ENCODE measurements at regions not wholly inside any gene's neighbourhood (a gene's known extent, or its start where the extent isn't known, plus 50 kb on each side); places are given as distances from the start of the nearest gene placed in this dataset.

DNA sequence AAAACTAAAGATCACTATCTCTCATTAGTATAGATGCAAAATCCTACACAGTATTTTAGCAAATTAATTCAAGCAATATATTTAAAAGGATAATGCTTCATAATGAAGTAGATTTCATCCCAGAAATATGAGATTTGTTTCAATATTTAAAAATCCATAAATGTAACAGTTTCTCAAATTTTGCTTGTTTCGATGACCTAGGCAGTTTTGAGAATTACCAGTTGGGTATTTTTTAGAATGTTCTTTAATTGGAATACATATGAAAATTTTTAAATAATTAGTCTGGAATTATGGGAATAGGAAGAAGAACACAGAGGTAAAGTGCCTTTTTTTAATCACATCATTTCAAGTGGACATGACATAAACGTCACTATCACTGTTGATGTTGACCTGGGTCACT lies 192.3 kb downstream of the FBXO8 start:
- TF ChIP-seq, protein P1, sequence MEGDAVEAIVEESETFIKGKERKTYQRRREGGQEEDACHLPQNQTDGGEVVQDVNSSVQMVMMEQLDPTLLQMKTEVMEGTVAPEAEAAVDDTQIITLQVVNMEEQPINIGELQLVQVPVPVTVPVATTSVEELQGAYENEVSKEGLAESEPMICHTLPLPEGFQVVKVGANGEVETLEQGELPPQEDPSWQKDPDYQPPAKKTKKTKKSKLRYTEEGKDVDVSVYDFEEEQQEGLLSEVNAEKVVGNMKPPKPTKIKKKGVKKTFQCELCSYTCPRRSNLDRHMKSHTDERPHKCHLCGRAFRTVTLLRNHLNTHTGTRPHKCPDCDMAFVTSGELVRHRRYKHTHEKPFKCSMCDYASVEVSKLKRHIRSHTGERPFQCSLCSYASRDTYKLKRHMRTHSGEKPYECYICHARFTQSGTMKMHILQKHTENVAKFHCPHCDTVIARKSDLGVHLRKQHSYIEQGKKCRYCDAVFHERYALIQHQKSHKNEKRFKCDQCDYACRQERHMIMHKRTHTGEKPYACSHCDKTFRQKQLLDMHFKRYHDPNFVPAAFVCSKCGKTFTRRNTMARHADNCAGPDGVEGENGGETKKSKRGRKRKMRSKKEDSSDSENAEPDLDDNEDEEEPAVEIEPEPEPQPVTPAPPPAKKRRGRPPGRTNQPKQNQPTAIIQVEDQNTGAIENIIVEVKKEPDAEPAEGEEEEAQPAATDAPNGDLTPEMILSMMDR (IDR thresholded peaks at IDR 0.05), result no peak
- no peak for TF ChIP-seq POLR2A (IDR thresholded peaks at IDR 0.05)

Measured in body of pancreas (tissue), 4 donors.